Esophagus muscularis mucosa (tissue), 4 donors: ENCODE measurements at regions not wholly inside any gene's neighbourhood (a gene's known extent, or its start where the extent isn't known, plus 50 kb on each side); places are given as distances from the start of the nearest gene placed in this dataset.
"Not testable (repeated sequence)": the region's sequence is repeated elsewhere in the genome, so short reads cannot be mapped to it uniquely, and the experiment has no call there.

Source experiments
- DNase-seq: peaks from one replicate; pipeline ENCODE4 v3.0.0-alpha.2; 2017; ENCODE audit errors: extremely low spot score
- H3K27ac ChIP-seq, 4 donors: fragments of 200-600 bp; sonication (generic); replicated peaks in 1 of 4; 1 replicate in 3 of 4; 2 replicates in 1 of 4; pipeline ENCODE4 v1.5.1; 2016 to 2019; ENCODE audit warnings: mild to moderate bottlenecking in 1 of 4
- H3K27me3 ChIP-seq, 4 donors: fragments of 200-600 bp; sonication (generic); one replicate each; pipeline versions ENCODE4 v1.5.1 to v1.6.0; 2016 to 2019
- H3K36me3 ChIP-seq, 4 donors: fragments of 200-600 bp; sonication (generic); one replicate each; pipeline ENCODE4 v1.5.1; 2016 to 2019
- H3K4me1 ChIP-seq, 4 donors: fragments of 200-600 bp; sonication (generic); one replicate each; pipeline ENCODE4 v1.5.1; 2016 to 2019
- H3K4me3 ChIP-seq, 4 donors: fragments of 200-600 bp; sonication (generic); 1 replicate in 2 of 4; 2 replicates in 2 of 4; pipeline ENCODE4 v1.5.1; 2016 to 2019; ENCODE audit warnings: mild to moderate bottlenecking in 4 of 4, moderate library complexity in 1 of 4
- H3K9me3 ChIP-seq, 4 donors: fragments of 200-600 bp; sonication (generic); 1 replicate in 3 of 4; 2 replicates in 1 of 4; pipeline ENCODE4 v1.5.1; 2016 to 2019
- CTCF ChIP-seq, 3 experiments: fragments of 200-600 bp in 2 of 3; fragments of 450-650 bp in 1 of 3; sonication (generic) in 2 of 3; IDR thresholded peaks; one replicate each; pipeline ENCODE4 v1.5.1; 2017 to 2019; ENCODE audit warnings: antibody characterized with exemption in 3 of 3, mild to moderate bottlenecking in 2 of 3, moderate library complexity in 1 of 3
- EP300 ChIP-seq: sonication (generic); formaldehyde crosslinking; IDR thresholded peaks from one replicate; pipeline ENCODE4 v1.6.1; 2017; ENCODE audit warnings: antibody characterized with exemption
- POLR2A ChIP-seq: fragments of 450-650 bp; IDR thresholded peaks from one replicate; pipeline ENCODE4 v1.6.1; 2017; ENCODE audit warnings: antibody characterized with exemption, moderate library complexity, mild to moderate bottlenecking, low read depth
- POLR2AphosphoS5 ChIP-seq, 2 donors: sonication (generic); formaldehyde crosslinking; IDR thresholded peaks; one replicate each; pipeline ENCODE4 v1.6.1; 2017; ENCODE audit warnings: antibody characterized with exemption in 2 of 2
- WGBS: methylation state at CpG from one replicate; pipeline ENCODE4 v1.1.5; 2018; 5-methylcytosine and 5-hydroxymethylcytosine counted together
- intact Hi-C: fragments of 100-400 bp; cut with DNase I; formaldehyde crosslinking; loops from one replicate; pipeline ENCODE4 v1.15.1; 2023

DNA sequence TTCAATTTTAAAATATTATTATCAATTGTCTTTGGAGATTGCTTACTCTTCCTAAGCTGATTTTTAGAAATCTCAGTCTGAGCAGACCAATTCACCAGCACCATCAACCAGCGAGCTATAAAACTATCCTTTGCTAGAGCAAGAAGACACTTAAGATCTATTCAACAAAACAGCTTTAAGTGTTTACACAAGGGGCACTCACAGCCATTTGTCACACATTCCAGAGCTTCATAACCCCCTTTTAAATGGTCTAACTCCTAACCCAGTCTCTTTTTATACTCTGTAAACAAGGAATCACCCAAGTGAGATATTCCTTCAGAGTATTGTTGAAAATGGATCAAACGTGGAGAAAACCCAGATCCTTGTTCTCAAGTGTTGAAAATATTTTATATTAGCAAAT is 1294.1 kb upstream of the CHAC2 start:
- Histone ChIP-seq H3K27ac (no peak overlapping the region), H3K36me3 (no peaks in the 10 kb centered on the region), H3K27me3 (no peaks in the 10 kb centered on the region), H3K4me3 (no peak overlapping the region), H3K9me3 (no peaks in the 10 kb centered on the region), H3K4me1 (no peaks in the 10 kb centered on the region)
- intact Hi-C loops, result no loop called here
- no peak for TF ChIP-seq POLR2A
- TF ChIP-seq CTCF (IDR thresholded peaks at IDR 0.05), result no peak
- TF ChIP-seq POLR2AphosphoS5 (IDR thresholded peaks at IDR 0.05), result no peak
- TF ChIP-seq EP300, result no peak
- WGBS, result 59% methylated on average over 2 of the region's 2 CpGs
- DNase-seq, result no peak

DNA sequence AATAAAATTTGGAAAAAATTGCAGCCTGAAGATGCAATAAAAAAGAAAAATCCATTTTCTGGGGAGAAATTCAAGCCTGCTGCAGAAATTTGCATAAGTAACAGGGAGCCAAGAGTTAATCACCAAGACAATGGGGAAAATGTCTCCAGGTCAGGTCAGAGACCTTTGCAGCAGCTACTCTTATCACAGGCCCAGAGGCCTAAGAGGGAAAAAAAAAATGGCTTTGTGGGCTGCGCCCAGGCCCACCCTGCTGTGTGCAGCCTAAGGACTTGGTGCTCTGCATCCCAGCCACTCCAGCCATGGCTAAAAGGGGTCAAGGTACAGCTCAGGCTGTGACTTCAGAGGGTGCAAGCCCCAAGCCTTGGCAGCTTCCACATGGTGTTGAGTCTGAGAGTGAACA is 1297.1 kb upstream of the CHAC2 start:
- H3K4me1 ChIP-seq, H3K9me3 ChIP-seq, H3K4me3 ChIP-seq, intact Hi-C loops, H3K36me3 ChIP-seq, H3K27ac ChIP-seq, H3K27me3 ChIP-seq, DNase-seq: not testable (repeated sequence)
- WGBS, result no CpG with 5 or more reads among the region's 1 CpG

GRCh38 chr2:52467189-52467588 is 1300.4 kb upstream of the CHAC2 start:
- intact Hi-C loops, result no loop called here
- WGBS, result 74% methylated on average over 2 of the region's 2 CpGs
- no peaks in the 10 kb centered on the region for H3K36me3 ChIP-seq
- H3K27me3 ChIP-seq, result no peaks in the 10 kb centered on the region
- H3K4me1 ChIP-seq, result no peaks in the 10 kb centered on the region
- TF ChIP-seq POLR2AphosphoS5 (IDR thresholded peaks at IDR 0.05) (no peak), POLR2A (no peak), EP300 (no peak), CTCF (IDR thresholded peaks at IDR 0.05) (no peak)
- no peak overlapping the region for H3K4me3 ChIP-seq
- DNase-seq, result no peak
- no peak overlapping the region for H3K27ac ChIP-seq
- no peaks in the 10 kb centered on the region for H3K9me3 ChIP-seq

- no peaks in the 10 kb centered on the region for H3K36me3 ChIP-seq
- H3K9me3 ChIP-seq, result no peaks in the 10 kb centered on the region
- 80% methylated on average over 3 of the region's 3 CpGs for whole genome bisulfite sequencing
- H3K4me1 ChIP-seq, result no peaks in the 10 kb centered on the region
- no peaks in the 10 kb centered on the region for H3K27me3 ChIP-seq
- H3K27ac ChIP-seq, result no peak overlapping the region
- TF ChIP-seq CTCF (IDR thresholded peaks at IDR 0.05) (no peak), POLR2AphosphoS5 (IDR thresholded peaks at IDR 0.05) (no peak), POLR2A (no peak), EP300 (no peak)
- H3K4me3 ChIP-seq, result no peak overlapping the region
- no peak for DNase-seq
- intact Hi-C loops, result no loop called here
Measured at GRCh38 chr2:52465287-52465686, 1302.3 kb upstream of the CHAC2 start.

- Histone ChIP-seq H3K9me3 (no peaks in the 10 kb centered on the region), H3K4me1 (no peaks in the 10 kb centered on the region), H3K36me3 (no peaks in the 10 kb centered on the region), H3K27ac (no peak overlapping the region), H3K4me3 (no peak overlapping the region), H3K27me3 (no peaks in the 10 kb centered on the region)
- 90% methylated on average over 3 of the region's 3 CpGs for WGBS
- intact Hi-C loops, result no loop called here
- TF ChIP-seq POLR2A (no peak), POLR2AphosphoS5 (IDR thresholded peaks at IDR 0.05) (no peak), EP300 (no peak), CTCF (IDR thresholded peaks at IDR 0.05) (no peak)
- no peak for DNase-seq
Measured at GRCh38 chr2:52463457-52463856, 1304.1 kb upstream of the CHAC2 start.
